HG03558 (cell line): ENCODE measurements at regions not wholly inside any gene's neighbourhood (a gene's known extent, or its start where the extent isn't known, plus 50 kb on each side); places are given as distances from the start of the nearest gene placed in this dataset.
"Not testable (repeated sequence)": the region's sequence is repeated elsewhere in the genome, so short reads cannot be mapped to it uniquely, and the experiment has no call there.

Source experiments
- ATAC-seq: cut with Tn5 transposase; IDR thresholded peaks from one replicate; pipeline ENCODE4 v1.9.1; 2021; ENCODE audit warnings: moderate number of reproducible peaks; ENCODE audit not compliant: unreplicated experiment; ENCODE audit errors: extremely low read depth

- ATAC-seq, result no peak
These were observed 139.6 kb downstream of the MYLK4 start for GRCh38 chr6:2611092-2611491.

GRCh38 chr6:2608503-2608902 lies 142.2 kb downstream of the MYLK4 start:
- ATAC-seq, result no peak

GRCh38 chr6:2600363-2600762 lies 150.4 kb downstream of the MYLK4 start:
- ATAC-seq, result no peak

- no peak for ATAC-seq
These were observed 150.9 kb downstream of the MYLK4 start for GRCh38 chr6:2599817-2600216.

- ATAC-seq, result no peak
These were observed 151.9 kb downstream of the MYLK4 start for GRCh38 chr6:2598867-2599266.

- no peak for ATAC-seq
These were observed 152.7 kb downstream of the MYLK4 start for GRCh38 chr6:2597991-2598390.

- not testable (repeated sequence) for ATAC-seq
These were observed 153.3 kb downstream of the MYLK4 start for GRCh38 chr6:2597457-2597856.

GRCh38 chr6:2596222-2596621 lies 154.5 kb downstream of the MYLK4 start:
- no peak for ATAC-seq

GRCh38 chr6:2594868-2595267 lies 155.9 kb downstream of the MYLK4 start:
- ATAC-seq, result no peak

- no peak for ATAC-seq
These were observed 157.6 kb downstream of the MYLK4 start for GRCh38 chr6:2593167-2593566.

GRCh38 chr6:2589171-2589661 lies 161.5 kb downstream of the MYLK4 start:
- ATAC-seq, result no peak

GRCh38 chr6:2583459-2583858 lies 167.3 kb downstream of the MYLK4 start:
- ATAC-seq, result no peak

- ATAC-seq, result no peak
These were observed 168.5 kb downstream of the MYLK4 start for GRCh38 chr6:2582268-2582667.

GRCh38 chr6:2581611-2582010 lies 169.1 kb downstream of the MYLK4 start:
- no peak for ATAC-seq

- ATAC-seq, result no peak
These were observed 169.7 kb downstream of the MYLK4 start for GRCh38 chr6:2581011-2581410.

- no peak for ATAC-seq
These were observed 170.7 kb downstream of the MYLK4 start for GRCh38 chr6:2579804-2580570.

GRCh38 chr6:2579241-2579761 lies 171.4 kb downstream of the MYLK4 start:
- ATAC-seq, result no peak

- no peak for ATAC-seq
These were observed 172.0 kb downstream of the MYLK4 start for GRCh38 chr6:2578767-2579166.

GRCh38 chr6:2576499-2576898 lies 174.2 kb downstream of the MYLK4 start:
- ATAC-seq, result no peak

- no peak for ATAC-seq
These were observed 175.5 kb downstream of the MYLK4 start for GRCh38 chr6:2575236-2575635.

- not testable (repeated sequence) for ATAC-seq
These were observed 181.3 kb downstream of the MYLK4 start for GRCh38 chr6:2569420-2569819.

- no peak for ATAC-seq
These were observed 184.7 kb downstream of the MYLK4 start for GRCh38 chr6:2566048-2566447.
